HEK293 (cell line): ENCODE measurements at regions not wholly inside any gene's neighbourhood (a gene's known extent, or its start where the extent isn't known, plus 50 kb on each side); places are given as distances from the start of the nearest gene placed in this dataset.

Source experiments
- CTCF ChIA-PET: fragments of 350-600 bp; formaldehyde crosslinking; extraction: SDS; loops from one replicate; lab custom pipeline; 2021; ENCODE audit warnings: antibody characterized with exemption; lab: Yijun Ruan, JAX
- POLR2A ChIA-PET: fragments of 300-600 bp; formaldehyde crosslinking; extraction: SDS; loops from one replicate; lab custom pipeline; 2020; ENCODE audit warnings: antibody characterized with exemption, inconsistent platforms; lab: Yijun Ruan, JAX
- H3K27ac ChIP-seq: fragments of 200-500 bp; sonication (Bioruptor generic); 2 replicates; pipeline ENCODE4 v1.5.1; 2014; ENCODE audit warnings: low read depth, low read length, control low read depth, inconsistent platforms; ENCODE audit errors: extremely low read depth
- H3K36me3 ChIP-seq, 2 experiments: fragments of 200-500 bp in 1 of 2; sonication (Bioruptor generic) in 1 of 2; 1 replicate in 1 of 2; 2 replicates in 1 of 2; pipeline ENCODE4 v1.5.1; 2014 to 2017; ENCODE audit warnings: inconsistent platforms in 2 of 2, low read length in 2 of 2; ENCODE audit not compliant: control insufficient read depth in 2 of 2, insufficient read depth in 1 of 2
- H3K4me1 ChIP-seq: fragments of 200-500 bp; sonication (Bioruptor generic); 2 replicates; pipeline ENCODE4 v1.5.1; 2014; ENCODE audit warnings: mild to moderate bottlenecking, low read length, inconsistent platforms; ENCODE audit not compliant: control insufficient read depth, insufficient read depth
- H3K4me3 ChIP-seq: 2 replicates; pipeline ENCODE4 v1.5.1; 2011; ENCODE audit warnings: low read depth, mild to moderate bottlenecking, control low read depth, low read length, moderate library complexity
- H3K9me3 ChIP-seq: fragments of 200-500 bp; sonication (Bioruptor generic); 2 replicates; pipeline ENCODE4 v1.5.1; 2014; ENCODE audit warnings: low read depth, low read length, inconsistent platforms; ENCODE audit not compliant: control insufficient read depth, insufficient read depth
- GFI1B ChIP-seq: fragments of 450-650 bp; formaldehyde crosslinking; IDR thresholded peaks from 2 replicates; pipeline ENCODE4 v1.5.1; 2016; ENCODE audit warnings: missing biosample characterization, missing genetic modification characterization
- GLIS1 ChIP-seq: fragments of 450-650 bp; formaldehyde crosslinking; IDR thresholded peaks from 2 replicates; pipeline ENCODE4 v1.5.1; 2016; ENCODE audit warnings: missing biosample characterization, missing genetic modification characterization
- HOXD13 ChIP-seq: sonication (generic); formaldehyde crosslinking; IDR thresholded peaks from 2 replicates; pipeline ENCODE4 v1.8.0; 2022; ENCODE audit warnings: missing genetic modification reagents, borderline replicate concordance
- KLF16 ChIP-seq: fragments of 450-650 bp; formaldehyde crosslinking; IDR thresholded peaks from 2 replicates; pipeline ENCODE4 v1.5.1; 2017; ENCODE audit warnings: missing biosample characterization, missing genetic modification characterization
- KLF9 ChIP-seq: fragments of 450-650 bp; formaldehyde crosslinking; IDR thresholded peaks from 2 replicates; pipeline ENCODE4 v1.5.1; 2016; ENCODE audit warnings: missing biosample characterization, missing genetic modification characterization, low read depth
- SETDB1 ChIP-seq: IDR thresholded peaks from one replicate; pipeline ENCODE4 v1.6.1; 2017; ENCODE audit warnings: mild to moderate bottlenecking, low read length, moderate library complexity, mixed read lengths; ENCODE audit not compliant: insufficient read length
- ZBTB17 ChIP-seq: fragments of 450-650 bp; formaldehyde crosslinking; IDR thresholded peaks from 2 replicates; pipeline ENCODE4 v1.5.1; 2016; ENCODE audit warnings: missing biosample characterization, missing genetic modification characterization
- ZBTB20 ChIP-seq: fragments of 450-650 bp; formaldehyde crosslinking; IDR thresholded peaks from 2 replicates; pipeline ENCODE4 v1.5.1; 2016; ENCODE audit warnings: missing biosample characterization, missing genetic modification characterization
- ZBTB26 ChIP-seq: fragments of 450-650 bp; formaldehyde crosslinking; optimal IDR thresholded peaks from 2 replicates; pipeline ENCODE3; 2016; ENCODE audit warnings: missing biosample characterization, mild to moderate bottlenecking, missing genetic modification characterization
- ZFP41 ChIP-seq: fragments of 450-650 bp; formaldehyde crosslinking; IDR thresholded peaks from 2 replicates; pipeline ENCODE4 v1.5.1; 2016; ENCODE audit warnings: missing biosample characterization, missing genetic modification characterization, borderline replicate concordance
- ZNF211 ChIP-seq: fragments of 450-650 bp; formaldehyde crosslinking; IDR thresholded peaks from 2 replicates; pipeline ENCODE4 v1.5.1; 2016; ENCODE audit warnings: low read depth, missing biosample characterization, missing genetic modification characterization
- ZNF366 ChIP-seq: fragments of 450-650 bp; formaldehyde crosslinking; conservative IDR thresholded peaks from 2 replicates; pipeline ENCODE4 v1.5.1; 2016; ENCODE audit warnings: missing biosample characterization, missing genetic modification characterization
- ZNF37A ChIP-seq: fragments of 450-650 bp; IDR thresholded peaks from 2 replicates; pipeline ENCODE4 v1.5.1; 2018; ENCODE audit warnings: missing biosample characterization, missing genetic modification characterization
- ZNF426 ChIP-seq: fragments of 450-650 bp; formaldehyde crosslinking; IDR thresholded peaks from 2 replicates; pipeline ENCODE4 v1.5.1; 2017; ENCODE audit warnings: missing biosample characterization, missing genetic modification characterization, mild to moderate bottlenecking, inconsistent platforms, moderate library complexity
- ZNF561 ChIP-seq: fragments of 450-650 bp; IDR thresholded peaks from 2 replicates; pipeline ENCODE4 v1.5.1; 2018; ENCODE audit warnings: missing biosample characterization, missing genetic modification characterization, borderline replicate concordance
- ZNF626 ChIP-seq: fragments of 450-650 bp; sonication (Bioruptor Pico); formaldehyde crosslinking; IDR thresholded peaks from 2 replicates; pipeline ENCODE4 v1.5.1; 2018; ENCODE audit warnings: missing biosample characterization, missing genetic modification characterization, inconsistent platforms
- ZNF660 ChIP-seq: fragments of 450-650 bp; IDR thresholded peaks from 2 replicates; pipeline ENCODE4 v1.5.1; 2018; ENCODE audit warnings: missing biosample characterization, mild to moderate bottlenecking, missing genetic modification characterization
- ZNF670 ChIP-seq: fragments of 450-650 bp; formaldehyde crosslinking; IDR thresholded peaks from 2 replicates; pipeline ENCODE4 v1.5.1; 2016; ENCODE audit warnings: missing biosample characterization, missing genetic modification characterization, low read depth
- ZNF707 ChIP-seq: fragments of 450-650 bp; formaldehyde crosslinking; IDR thresholded peaks from 2 replicates; pipeline ENCODE4 v1.5.1; 2016; ENCODE audit warnings: missing biosample characterization, missing genetic modification characterization
- ZNF76 ChIP-seq: fragments of 450-650 bp; formaldehyde crosslinking; IDR thresholded peaks from 2 replicates; pipeline ENCODE4; 2016; ENCODE audit warnings: low read depth, missing biosample characterization, missing genetic modification characterization, borderline replicate concordance
- ZSCAN30 ChIP-seq: fragments of 450-650 bp; IDR thresholded peaks from 2 replicates; pipeline ENCODE4 v1.5.1; 2018; ENCODE audit warnings: missing biosample characterization, mild to moderate bottlenecking, missing genetic modification characterization, moderate library complexity
- ZXDB ChIP-seq: fragments of 450-650 bp; formaldehyde crosslinking; IDR thresholded peaks from 2 replicates; pipeline ENCODE4 v1.5.1; 2016; ENCODE audit warnings: missing biosample characterization, missing genetic modification characterization
- TF ChIP-seq, protein P1 (sequence below): fragments of 450-650 bp; formaldehyde crosslinking; IDR thresholded peaks from 2 replicates; pipeline ENCODE4 v1.5.1; 2016; ENCODE audit warnings: missing biosample characterization, missing genetic modification characterization
- TF ChIP-seq, protein P2 (sequence below): fragments of 450-650 bp; formaldehyde crosslinking; IDR thresholded peaks from 2 replicates; pipeline ENCODE4; 2016; ENCODE audit warnings: missing biosample characterization, missing genetic modification characterization
- TF ChIP-seq, protein P3 (sequence below): fragments of 450-650 bp; formaldehyde crosslinking; IDR thresholded peaks from 2 replicates; pipeline ENCODE4 v1.5.0; 2017; ENCODE audit warnings: missing biosample characterization, missing genetic modification characterization, borderline replicate concordance
- TF ChIP-seq, protein P4 (sequence below): fragments of 450-650 bp; IDR thresholded peaks from 2 replicates; pipeline ENCODE4 v1.5.1; 2018; ENCODE audit warnings: missing biosample characterization, missing genetic modification characterization

GRCh38 chr10:8214587-8214986 is 160.1 kb downstream of the GATA3 start:
- Histone ChIP-seq H3K9me3 (no peaks in the 10 kb centered on the region; the same call in 1 of the 2 replicates), H3K4me3 (no peak overlapping the region), H3K27ac (no peak overlapping the region), H3K4me1 (no peaks in the 10 kb centered on the region), H3K36me3 (no peaks in the 10 kb centered on the region)
- ChIA-PET CTCF (interaction anchor here (0.9 kb wide), 1 partner anchor 160 kb away, joined by 3 read pairs; the partner anchor contains the start of gene GATA3), POLR2A (no interaction called here)
- TF ChIP-seq ZNF76 (tag by site-specific recombination) (no peak), SETDB1 (no peak)

DNA sequence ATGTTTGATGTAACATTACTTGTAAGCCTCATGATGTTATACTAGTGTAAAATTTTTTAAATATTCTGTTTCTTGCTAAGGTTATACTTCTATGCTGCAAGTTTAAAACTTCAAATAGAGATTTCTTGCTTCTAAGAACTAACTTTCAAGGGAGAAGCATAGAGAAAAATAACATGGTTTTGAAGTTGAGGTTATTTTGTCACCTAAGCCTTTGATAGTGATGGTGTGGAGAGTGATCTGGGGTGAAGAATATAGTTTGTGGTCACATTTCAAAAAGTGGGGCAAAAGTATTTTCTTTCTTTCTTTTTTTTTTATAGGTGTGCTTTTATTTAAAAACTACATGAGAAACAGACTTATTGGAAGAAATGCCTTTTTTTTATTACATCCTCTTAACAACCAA is 162.4 kb downstream of the GATA3 start:
- Histone ChIP-seq H3K36me3 (no peaks in the 10 kb centered on the region), H3K9me3 (no peaks in the 10 kb centered on the region; the same call in 1 of the 2 replicates), H3K4me1 (no peaks in the 10 kb centered on the region), H3K4me3 (no peak overlapping the region), H3K27ac (no peak overlapping the region)
- CTCF ChIA-PET: no interaction called here
- POLR2A ChIA-PET: no interaction called here
- no peak for TF ChIP-seq HOXD13 (CRISPR knock-in tag)
- TF ChIP-seq GFI1B (tag by site-specific recombination): no peak
- TF ChIP-seq ZNF211: no peak
- TF ChIP-seq ZSCAN30 (tag by site-specific recombination): no peak
- TF ChIP-seq, protein P1, sequence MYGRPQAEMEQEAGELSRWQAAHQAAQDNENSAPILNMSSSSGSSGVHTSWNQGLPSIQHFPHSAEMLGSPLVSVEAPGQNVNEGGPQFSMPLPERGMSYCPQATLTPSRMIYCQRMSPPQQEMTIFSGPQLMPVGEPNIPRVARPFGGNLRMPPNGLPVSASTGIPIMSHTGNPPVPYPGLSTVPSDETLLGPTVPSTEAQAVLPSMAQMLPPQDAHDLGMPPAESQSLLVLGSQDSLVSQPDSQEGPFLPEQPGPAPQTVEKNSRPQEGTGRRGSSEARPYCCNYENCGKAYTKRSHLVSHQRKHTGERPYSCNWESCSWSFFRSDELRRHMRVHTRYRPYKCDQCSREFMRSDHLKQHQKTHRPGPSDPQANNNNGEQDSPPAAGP: no peak
- TF ChIP-seq ZNF660: no peak
- TF ChIP-seq ZBTB17: no peak
- TF ChIP-seq KLF16 (tag by site-specific recombination): no peak
- TF ChIP-seq ZBTB20 (tag by site-specific recombination): no peak
- TF ChIP-seq ZNF426 (tag by site-specific recombination): no peak
- TF ChIP-seq KLF9 (tag by site-specific recombination): no peak
- TF ChIP-seq GLIS1 (tag by site-specific recombination): no peak
- TF ChIP-seq ZXDB: no peak
- no peak for TF ChIP-seq ZBTB26 (tag by site-specific recombination)
- no peak for TF ChIP-seq ZNF37A (tag by site-specific recombination)
- no peak for TF ChIP-seq ZNF561
- no peak for TF ChIP-seq ZNF707

- H3K4me1 ChIP-seq: 0 out of 2 replicates have a peak, but pooled peaks cover 6% of the 10 kb centered on the region
- no peak overlapping the region for H3K4me3 ChIP-seq
- H3K9me3 ChIP-seq: no peaks in the 10 kb centered on the region; the same call in 1 of the 2 replicates
- H3K27ac ChIP-seq: no peak overlapping the region
- H3K36me3 ChIP-seq: no peaks in the 10 kb centered on the region
- POLR2A ChIA-PET: no interaction called here
- CTCF ChIA-PET: no interaction called here
- TF ChIP-seq ZNF626 (tag by site-specific recombination) (no peak), ZFP41 (tag by site-specific recombination) (no peak), GFI1B (tag by site-specific recombination) (no peak), ZBTB26 (tag by site-specific recombination) (no peak), ZNF366 (tag by site-specific recombination) (no peak), ZNF670 (tag by site-specific recombination) (no peak)
- TF ChIP-seq, protein P2, sequence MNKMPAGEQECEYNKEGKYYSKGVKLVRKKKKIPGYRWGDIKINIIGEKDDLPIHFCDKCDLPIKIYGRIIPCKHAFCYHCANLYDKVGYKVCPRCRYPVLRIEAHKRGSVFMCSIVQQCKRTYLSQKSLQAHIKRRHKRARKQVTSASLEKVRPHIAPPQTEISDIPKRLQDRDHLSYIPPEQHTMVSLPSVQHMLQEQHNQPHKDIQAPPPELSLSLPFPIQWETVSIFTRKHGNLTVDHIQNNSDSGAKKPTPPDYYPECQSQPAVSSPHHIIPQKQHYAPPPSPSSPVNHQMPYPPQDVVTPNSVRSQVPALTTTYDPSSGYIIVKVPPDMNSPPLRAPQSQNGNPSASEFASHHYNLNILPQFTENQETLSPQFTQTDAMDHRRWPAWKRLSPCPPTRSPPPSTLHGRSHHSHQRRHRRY: no peak
- TF ChIP-seq, protein P3, sequence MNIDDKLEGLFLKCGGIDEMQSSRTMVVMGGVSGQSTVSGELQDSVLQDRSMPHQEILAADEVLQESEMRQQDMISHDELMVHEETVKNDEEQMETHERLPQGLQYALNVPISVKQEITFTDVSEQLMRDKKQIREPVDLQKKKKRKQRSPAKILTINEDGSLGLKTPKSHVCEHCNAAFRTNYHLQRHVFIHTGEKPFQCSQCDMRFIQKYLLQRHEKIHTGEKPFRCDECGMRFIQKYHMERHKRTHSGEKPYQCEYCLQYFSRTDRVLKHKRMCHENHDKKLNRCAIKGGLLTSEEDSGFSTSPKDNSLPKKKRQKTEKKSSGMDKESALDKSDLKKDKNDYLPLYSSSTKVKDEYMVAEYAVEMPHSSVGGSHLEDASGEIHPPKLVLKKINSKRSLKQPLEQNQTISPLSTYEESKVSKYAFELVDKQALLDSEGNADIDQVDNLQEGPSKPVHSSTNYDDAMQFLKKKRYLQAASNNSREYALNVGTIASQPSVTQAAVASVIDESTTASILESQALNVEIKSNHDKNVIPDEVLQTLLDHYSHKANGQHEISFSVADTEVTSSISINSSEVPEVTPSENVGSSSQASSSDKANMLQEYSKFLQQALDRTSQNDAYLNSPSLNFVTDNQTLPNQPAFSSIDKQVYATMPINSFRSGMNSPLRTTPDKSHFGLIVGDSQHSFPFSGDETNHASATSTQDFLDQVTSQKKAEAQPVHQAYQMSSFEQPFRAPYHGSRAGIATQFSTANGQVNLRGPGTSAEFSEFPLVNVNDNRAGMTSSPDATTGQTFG (tag by site-specific recombination): no peak
- TF ChIP-seq, protein P4, sequence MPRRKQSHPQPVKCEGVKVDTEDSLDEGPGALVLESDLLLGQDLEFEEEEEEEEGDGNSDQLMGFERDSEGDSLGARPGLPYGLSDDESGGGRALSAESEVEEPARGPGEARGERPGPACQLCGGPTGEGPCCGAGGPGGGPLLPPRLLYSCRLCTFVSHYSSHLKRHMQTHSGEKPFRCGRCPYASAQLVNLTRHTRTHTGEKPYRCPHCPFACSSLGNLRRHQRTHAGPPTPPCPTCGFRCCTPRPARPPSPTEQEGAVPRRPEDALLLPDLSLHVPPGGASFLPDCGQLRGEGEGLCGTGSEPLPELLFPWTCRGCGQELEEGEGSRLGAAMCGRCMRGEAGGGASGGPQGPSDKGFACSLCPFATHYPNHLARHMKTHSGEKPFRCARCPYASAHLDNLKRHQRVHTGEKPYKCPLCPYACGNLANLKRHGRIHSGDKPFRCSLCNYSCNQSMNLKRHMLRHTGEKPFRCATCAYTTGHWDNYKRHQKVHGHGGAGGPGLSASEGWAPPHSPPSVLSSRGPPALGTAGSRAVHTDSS (tag by site-specific recombination): no peak
Observed at GRCh38 chr10:8221451-8221850, 167.0 kb downstream of the GATA3 start.
